Endothelial cell (in vitro differentiated cells): ENCODE measurements at regions not wholly inside any gene's neighbourhood (a gene's known extent, or its start where the extent isn't known, plus 50 kb on each side); places are given as distances from the start of the nearest gene placed in this dataset.
A peak's percentile ranks its signal among the peaks of the same experiment; 100 is the strongest.
"Not testable (repeated sequence)": the region's sequence is repeated elsewhere in the genome, so short reads cannot be mapped to it uniquely, and the experiment has no call there.

Source experiments
- DNase-seq: peaks from one replicate; pipeline ENCODE4 v3.0.0; 2021; ENCODE audit warnings: low spot score
- H3K27ac Mint-ChIP-seq: one replicate; pipeline ENCODE4 v1.8.0; 2021; ENCODE audit warnings: mixed read lengths, inconsistent platforms; ENCODE audit not compliant: unreplicated experiment
- H3K27me3 Mint-ChIP-seq: one replicate; pipeline ENCODE4 v1.8.0; 2021; ENCODE audit warnings: mild to moderate bottlenecking, moderate library complexity, mixed read lengths, inconsistent platforms; ENCODE audit not compliant: unreplicated experiment
- H3K36me3 Mint-ChIP-seq: one replicate; pipeline ENCODE4 v1.8.0; 2021; ENCODE audit warnings: mild to moderate bottlenecking, low read depth, mixed read lengths, inconsistent platforms; ENCODE audit not compliant: unreplicated experiment
- H3K4me1 Mint-ChIP-seq: one replicate; pipeline ENCODE4 v1.8.0; 2021; ENCODE audit warnings: mild to moderate bottlenecking, mixed read lengths, inconsistent platforms; ENCODE audit not compliant: unreplicated experiment
- H3K4me3 Mint-ChIP-seq: one replicate; pipeline ENCODE4 v1.8.0; 2021; ENCODE audit warnings: mild to moderate bottlenecking, mixed read lengths, inconsistent platforms; ENCODE audit not compliant: unreplicated experiment
- H3K9me3 Mint-ChIP-seq: one replicate; pipeline ENCODE4 v1.8.0; 2021; ENCODE audit warnings: mixed read lengths, inconsistent platforms; ENCODE audit not compliant: unreplicated experiment
- CTCF ChIP-seq: fragments of 200-600 bp; sonication (generic); IDR thresholded peaks from one replicate; pipeline ENCODE4 v1.5.0; 2021; ENCODE audit warnings: antibody characterized with exemption; ENCODE audit not compliant: unreplicated experiment

DNA sequence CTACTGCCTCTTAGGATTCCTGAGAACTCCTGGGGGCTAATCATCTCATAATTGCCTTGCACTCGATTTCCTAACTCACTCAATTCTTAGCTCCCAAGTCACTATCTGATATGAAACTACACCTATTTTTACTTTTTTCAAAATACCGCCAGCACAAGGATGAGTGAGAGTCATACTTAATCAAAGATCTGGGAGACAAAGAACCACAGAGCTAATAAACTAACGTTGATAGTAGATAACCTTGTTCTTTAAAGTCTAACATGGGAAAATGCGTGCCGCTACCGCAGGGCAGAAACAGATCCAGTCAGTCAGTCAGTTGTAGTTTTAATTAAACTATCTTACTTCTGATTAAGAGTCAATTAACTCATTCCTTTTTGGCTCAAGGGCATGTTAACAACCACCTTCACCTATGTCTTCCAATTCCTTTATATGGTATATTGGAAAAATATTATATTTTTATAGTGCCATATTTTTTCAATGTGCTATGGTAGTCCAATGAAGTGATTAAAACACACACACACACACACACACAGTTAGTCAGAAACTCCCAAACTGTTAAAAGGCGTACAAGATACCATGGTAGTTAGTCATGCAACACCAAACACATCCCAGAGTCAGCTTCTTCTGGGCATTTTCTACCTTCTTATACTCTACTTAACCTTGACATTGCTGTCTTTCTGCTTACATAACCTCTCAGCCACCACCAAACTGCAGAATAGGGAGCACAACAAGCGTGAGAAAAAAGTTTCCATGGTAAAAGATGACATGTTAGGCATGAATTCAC, 114.0 kb downstream of the KLHL28 start:
- no peak for DNase-seq
- Mint-ChIP-seq H3K27ac (no peak overlapping the region), H3K4me1 (peaks cover 6% of the 10 kb centered on the region), H3K27me3 (no peaks in the 10 kb centered on the region), H3K9me3 (no peaks in the 10 kb centered on the region), H3K36me3 (no peaks in the 10 kb centered on the region), H3K4me3 (no peak overlapping the region)
- TF ChIP-seq CTCF, result no peak

GRCh38 chr14:44846232-44846824, 115.4 kb downstream of the KLHL28 start:
- no peak overlapping the region for H3K4me3 Mint-ChIP-seq
- H3K4me1 Mint-ChIP-seq, result peaks cover 6% of the 10 kb centered on the region
- no peaks in the 10 kb centered on the region for H3K27me3 Mint-ChIP-seq
- H3K36me3 Mint-ChIP-seq, result no peaks in the 10 kb centered on the region
- TF ChIP-seq CTCF, result peak; percentile 72
- peak; percentile 26 for DNase-seq
- H3K9me3 Mint-ChIP-seq, result no peaks in the 10 kb centered on the region
- H3K27ac Mint-ChIP-seq, result no peak overlapping the region

GRCh38 chr14:44835928-44836327, 125.8 kb downstream of the KLHL28 start:
- H3K27ac Mint-ChIP-seq, H3K27me3 Mint-ChIP-seq, H3K4me3 Mint-ChIP-seq, H3K36me3 Mint-ChIP-seq, H3K9me3 Mint-ChIP-seq, H3K4me1 Mint-ChIP-seq, DNase-seq: not testable (repeated sequence)

- no peaks in the 10 kb centered on the region for H3K9me3 Mint-ChIP-seq
- no peak overlapping the region for H3K4me3 Mint-ChIP-seq
- no peaks in the 10 kb centered on the region for H3K36me3 Mint-ChIP-seq
- H3K4me1 Mint-ChIP-seq, result no peaks in the 10 kb centered on the region
- no peaks in the 10 kb centered on the region for H3K27me3 Mint-ChIP-seq
- no peak overlapping the region for H3K27ac Mint-ChIP-seq
- no peak for DNase-seq
- TF ChIP-seq CTCF, result no peak
Observed at GRCh38 chr14:44833376-44834060, 128.2 kb downstream of the KLHL28 start.

DNA sequence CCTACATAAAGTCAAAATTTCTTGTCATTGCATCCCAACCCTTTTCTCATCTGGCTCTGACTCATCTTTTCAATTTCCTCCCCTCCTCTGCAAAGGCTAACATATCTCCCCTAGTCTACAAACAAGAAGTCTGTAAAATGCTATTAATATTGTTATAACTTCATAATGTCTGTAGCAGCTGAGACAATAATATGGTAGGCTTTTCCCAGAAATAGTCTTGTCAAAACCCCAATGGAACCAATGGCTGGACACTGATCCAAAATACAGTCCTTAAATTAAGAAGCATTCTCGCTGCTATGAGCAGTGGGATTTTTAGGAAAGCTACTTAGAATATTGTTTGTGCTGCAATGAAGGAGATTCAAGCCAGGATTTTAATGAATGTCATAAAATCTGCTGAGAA, 131.4 kb downstream of the KLHL28 start:
- DNase-seq, result no peak
- TF ChIP-seq CTCF, result no peak
- Mint-ChIP-seq H3K9me3 (no peaks in the 10 kb centered on the region), H3K27me3 (peaks cover 2% of the 10 kb centered on the region), H3K4me3 (no peak overlapping the region), H3K36me3 (no peaks in the 10 kb centered on the region), H3K4me1 (no peaks in the 10 kb centered on the region), H3K27ac (no peak overlapping the region)
